Left forelimb (tissue), 1 donor: ENCODE measurements at regions not wholly inside any gene's neighbourhood (a gene's known extent, or its start where the extent isn't known, plus 50 kb on each side); places are given as distances from the start of the nearest gene placed in this dataset.

Source experiments
- DNase-seq: peaks from one replicate; pipeline ENCODE4 v3.0.0-alpha.2; 2018; ENCODE audit warnings: low spot score

DNA sequence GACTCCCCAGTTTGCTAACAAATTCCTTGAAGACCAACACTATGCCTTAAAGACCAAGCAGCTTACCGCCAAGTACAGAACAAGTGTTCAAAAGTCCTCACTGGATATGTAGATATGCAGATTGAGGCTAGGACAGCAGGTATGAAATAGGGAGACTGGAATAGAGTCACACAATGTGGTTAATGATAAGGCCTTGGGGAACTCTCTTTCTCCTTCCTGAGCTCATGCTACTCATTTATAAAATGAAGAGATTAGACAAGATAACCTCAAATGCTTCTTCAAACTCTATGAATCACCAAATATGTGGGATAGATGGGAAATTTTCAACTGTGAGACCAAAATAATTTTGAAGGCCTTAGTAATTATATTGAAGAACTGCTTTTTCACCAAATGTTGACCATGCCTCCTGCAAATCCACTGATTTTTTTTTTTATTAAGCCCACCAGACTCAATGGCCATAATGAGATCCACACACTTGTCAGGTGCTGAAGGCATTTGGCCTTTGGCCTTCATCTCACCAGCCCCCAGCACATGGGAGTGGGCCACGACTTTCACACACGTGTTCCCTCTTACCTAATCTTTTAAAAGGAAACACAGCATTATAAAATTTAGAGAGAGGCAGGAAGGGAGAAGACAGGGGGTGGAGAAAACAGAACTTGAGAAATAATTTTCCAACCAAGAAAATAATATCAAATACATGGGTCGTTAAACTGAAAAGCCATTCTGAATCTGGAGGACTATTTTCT is 181.5 kb downstream of the EN1 start:
- DNase-seq = no peak

DNA sequence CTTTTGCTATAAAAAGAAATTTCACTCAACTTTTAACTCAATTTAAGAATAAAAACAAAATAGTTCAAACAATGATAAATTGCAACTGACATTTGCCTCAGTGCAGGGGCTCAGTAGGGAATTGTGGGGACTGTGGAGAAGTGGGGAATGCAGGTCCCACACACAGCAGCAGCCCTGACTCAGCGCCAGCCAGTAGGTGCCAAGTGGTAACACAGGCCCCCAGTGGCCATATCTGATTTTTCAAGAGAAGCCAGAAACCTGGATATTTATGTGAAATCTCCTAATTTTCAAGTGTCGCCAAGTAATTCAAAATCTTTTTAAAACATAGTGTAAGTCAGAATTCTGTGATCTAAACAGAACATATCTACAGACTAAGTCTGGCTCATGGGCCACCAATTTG is 186.3 kb downstream of the EN1 start:
- no peak for DNase-seq

DNA sequence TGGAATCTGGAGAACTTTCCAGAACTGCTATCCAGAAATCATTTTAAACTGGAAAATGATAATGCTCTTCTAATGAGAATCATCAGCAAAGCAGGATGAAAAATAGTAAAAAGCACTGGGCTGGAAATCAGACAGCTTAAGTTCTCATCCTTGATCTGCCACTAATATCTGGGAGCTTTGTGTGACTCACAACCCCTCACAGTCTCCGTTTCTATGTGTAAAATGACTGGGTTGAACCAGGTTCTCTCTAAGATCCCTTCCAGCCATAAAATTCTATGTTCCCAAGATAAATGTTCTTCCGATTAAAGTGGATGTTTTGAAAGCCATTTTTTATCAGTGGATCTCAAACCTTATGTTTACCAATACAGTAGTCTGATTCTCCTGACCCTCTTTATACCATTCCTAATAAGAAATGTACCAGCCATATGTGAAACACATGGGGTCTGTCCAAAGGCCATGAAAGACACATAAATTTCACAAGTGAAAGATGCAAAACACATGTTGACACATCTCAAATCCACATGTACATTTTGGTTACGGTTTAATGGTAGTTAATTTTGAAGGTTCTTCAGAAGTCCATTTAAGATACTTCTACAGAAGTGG is 188.8 kb downstream of the EN1 start:
- DNase-seq = no peak

- no peak for DNase-seq
These were observed 190.0 kb downstream of the EN1 start for GRCh38 chr2:118657466-118657865.

GRCh38 chr2:118654945-118655344 is 192.5 kb downstream of the EN1 start:
- no peak for DNase-seq

- no peak for DNase-seq
These were observed 197.1 kb downstream of the EN1 start for GRCh38 chr2:118650327-118650726.

GRCh38 chr2:118645876-118646275 is 201.6 kb downstream of the EN1 start:
- no peak for DNase-seq

DNA sequence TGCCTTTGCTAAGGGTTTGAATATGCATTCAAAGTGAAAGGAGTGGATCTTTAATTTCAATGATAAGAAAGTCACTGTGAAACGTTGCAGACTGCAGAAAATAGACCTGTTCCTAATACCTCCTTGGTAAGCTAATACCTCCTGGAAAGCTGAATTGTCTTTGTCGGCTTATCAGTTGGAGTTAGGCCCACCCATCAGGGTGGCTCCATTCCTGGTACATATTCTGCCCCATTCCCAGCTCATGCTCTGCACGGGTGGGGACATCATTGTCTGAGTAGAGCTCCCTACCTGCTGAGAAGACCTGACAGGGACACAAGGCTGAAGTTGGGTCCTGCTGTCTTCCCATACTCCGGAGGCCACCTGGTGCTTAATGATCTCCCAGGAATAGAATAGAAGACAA is 203.3 kb downstream of the EN1 start:
- DNase-seq = no peak

- DNase-seq = no peak
These were observed 204.2 kb downstream of the EN1 start for GRCh38 chr2:118643294-118643693.

GRCh38 chr2:118642501-118642900 is 204.9 kb downstream of the EN1 start:
- no peak for DNase-seq

DNA sequence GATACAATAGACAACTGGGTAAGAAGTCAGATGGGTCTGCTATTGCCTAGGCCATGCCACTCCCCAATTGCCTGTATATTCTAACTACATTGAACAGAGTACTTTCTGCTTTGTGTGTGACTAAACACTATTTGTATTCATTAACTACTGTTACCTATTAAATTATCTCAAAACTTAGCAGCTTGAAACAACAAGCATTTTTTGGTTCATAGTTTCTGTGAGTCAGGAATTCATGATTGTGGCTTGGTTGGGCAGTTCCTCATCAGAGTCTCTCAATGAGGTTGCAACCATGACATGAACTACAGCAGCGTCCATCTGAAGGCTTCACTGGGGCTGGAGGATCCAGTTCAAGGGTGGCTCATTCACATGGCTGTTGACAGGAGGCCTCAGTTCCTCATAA is 205.7 kb downstream of the EN1 start:
- DNase-seq = no peak

DNA sequence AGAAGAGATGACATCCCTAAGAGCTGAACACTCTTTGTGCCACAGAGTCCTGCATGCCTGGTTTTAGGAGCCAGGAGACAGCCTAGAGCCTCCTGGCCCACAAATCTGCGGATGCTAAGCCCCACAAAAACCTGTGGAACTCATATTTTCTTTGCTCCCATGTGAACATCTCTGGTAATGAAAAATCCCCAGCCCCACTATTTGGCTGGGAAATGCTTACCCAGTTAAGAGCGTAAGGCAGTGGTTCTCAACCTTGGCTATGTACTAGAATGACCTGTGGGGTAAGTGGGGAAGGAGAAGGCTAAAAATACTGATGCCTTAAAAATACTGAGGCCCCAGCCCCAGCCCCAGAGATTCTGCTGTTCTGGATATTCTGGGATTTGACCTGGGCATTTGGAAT is 208.1 kb downstream of the EN1 start:
- no peak for DNase-seq

DNA sequence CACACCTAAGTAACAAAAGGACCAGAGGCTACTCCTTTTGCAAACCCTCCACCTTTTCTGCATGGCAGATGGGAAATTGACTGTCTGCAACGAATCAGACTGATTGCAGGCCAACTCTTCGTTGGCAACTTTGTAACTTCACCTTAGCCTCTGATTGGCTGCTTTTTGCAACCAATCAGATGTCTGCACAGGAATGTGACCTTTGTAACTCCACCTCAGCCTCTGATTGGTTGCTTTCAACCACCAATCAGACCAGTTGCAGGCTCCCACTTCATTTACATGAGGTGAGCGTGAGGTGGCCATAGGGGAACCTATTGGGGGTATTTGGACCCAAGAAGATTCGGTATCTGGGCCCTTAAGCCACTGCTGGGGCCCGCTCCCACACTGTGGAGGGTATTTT is 209.0 kb downstream of the EN1 start:
- DNase-seq = no peak

- DNase-seq = no peak
These were observed 211.6 kb downstream of the EN1 start for GRCh38 chr2:118635891-118636290.

DNA sequence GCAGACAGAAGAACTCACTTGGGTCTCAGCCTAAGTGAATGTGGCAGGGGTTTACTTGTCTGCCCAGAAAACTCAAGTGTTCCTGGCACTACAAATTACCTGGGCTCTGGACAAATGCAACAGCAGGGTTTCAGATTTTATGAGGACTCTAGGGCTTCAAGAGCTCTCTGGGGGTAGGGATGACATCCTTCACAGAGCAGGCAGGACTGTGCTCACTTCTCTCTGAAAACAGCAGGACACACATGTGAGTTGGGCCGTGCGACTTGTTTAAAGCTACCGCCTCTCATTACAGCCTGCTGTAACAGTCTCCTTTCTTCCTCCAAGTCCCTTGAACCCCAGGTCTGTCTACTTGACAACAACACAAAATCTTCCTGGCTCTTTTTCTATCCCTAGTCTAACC is 212.6 kb downstream of the EN1 start:
- DNase-seq = no peak

DNA sequence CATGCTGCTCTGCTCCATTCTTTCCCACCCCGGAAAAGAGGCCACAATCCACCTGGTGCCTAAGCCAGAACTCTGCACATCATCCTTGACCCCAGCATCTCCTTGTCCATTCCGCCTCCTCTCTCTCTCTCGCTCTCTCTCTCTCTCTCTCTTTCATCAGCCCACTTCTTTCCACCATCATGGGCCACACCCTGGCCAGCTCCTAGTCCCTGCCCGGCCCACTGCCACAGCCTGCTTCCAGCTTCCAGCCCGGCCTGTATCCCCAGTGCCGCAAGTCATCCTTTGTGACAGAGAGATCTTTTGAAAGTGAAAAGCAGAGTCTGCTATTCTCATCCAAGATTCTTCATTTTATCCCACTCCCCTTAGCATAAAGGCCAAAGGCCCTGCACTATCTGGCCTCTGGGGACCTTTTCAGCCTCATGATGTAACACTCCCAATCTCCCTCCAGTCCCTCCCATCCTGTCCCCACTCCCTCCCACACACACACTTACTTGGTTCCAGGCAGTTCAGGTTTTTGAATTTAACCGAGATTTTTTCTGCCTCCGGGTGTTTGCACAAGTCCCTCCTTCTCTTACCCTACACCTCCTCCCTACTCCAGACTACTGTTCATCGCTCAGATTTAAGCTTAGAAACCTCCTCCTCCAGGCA is 214.0 kb downstream of the EN1 start:
- no peak for DNase-seq

- DNase-seq = no peak
These were observed 214.5 kb downstream of the EN1 start for GRCh38 chr2:118632921-118633320.

DNA sequence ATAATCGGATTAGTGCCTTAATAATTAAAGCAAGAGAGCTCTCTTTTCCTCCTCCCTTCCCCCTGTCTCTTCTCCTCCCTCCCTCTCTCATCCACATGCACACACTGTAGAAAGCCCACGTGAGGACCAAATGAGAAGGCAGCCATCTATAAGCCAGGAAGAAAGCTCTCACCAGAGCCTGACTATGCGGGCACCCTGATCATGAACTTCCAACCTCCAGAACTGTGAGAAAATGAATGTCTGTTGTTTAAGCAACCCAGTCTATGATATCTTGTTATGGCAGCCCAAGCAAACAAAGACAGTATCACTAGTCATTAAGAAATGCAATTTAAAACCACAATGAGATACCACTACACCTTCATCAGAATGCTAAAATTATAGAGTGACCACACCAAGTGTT is 220.3 kb downstream of the EN1 start:
- no peak for DNase-seq

DNA sequence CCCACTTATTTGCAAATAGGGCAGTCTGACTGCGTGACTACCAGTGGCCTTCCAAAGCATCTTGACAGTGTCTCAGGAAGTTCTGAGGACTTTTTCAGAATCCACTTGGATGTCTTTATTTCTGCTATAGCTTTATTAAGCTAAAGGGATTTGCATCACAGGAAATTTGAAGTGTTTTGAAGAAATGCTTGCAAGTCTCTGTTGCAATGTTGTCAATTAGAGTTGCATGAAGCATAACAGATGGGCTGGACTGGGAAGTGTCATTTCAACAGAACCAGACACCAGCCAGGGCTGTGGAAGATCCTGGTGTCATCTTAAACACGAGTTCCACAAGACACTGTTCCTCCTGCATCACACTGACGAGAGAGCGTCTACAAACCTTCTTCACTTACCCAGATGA is 224.5 kb downstream of the EN1 start:
- no peak for DNase-seq

GRCh38 chr2:118622108-118622507 is 225.3 kb downstream of the EN1 start:
- no peak for DNase-seq

- no peak for DNase-seq
These were observed 229.2 kb downstream of the EN1 start for GRCh38 chr2:118618279-118618678.

DNA sequence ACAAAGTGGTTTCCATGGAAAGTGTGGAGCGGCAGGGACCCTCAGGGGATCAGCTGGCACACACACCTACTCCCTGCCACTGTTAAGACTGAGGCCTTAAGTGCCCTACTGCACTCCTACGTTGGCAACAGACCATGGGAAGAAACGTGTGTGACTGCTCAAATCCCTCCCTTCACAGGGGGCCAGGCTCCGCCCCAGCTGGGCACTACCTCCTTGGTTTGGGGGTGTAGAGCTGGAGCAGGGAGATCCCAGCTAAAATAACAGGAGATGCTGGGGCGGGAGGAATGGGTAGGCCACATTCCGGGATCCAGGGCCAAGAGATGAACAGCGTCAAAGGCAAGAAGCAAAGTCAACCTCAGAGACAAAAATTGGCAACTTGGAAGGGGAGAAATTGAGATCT is 231.0 kb downstream of the EN1 start:
- no peak for DNase-seq

DNA sequence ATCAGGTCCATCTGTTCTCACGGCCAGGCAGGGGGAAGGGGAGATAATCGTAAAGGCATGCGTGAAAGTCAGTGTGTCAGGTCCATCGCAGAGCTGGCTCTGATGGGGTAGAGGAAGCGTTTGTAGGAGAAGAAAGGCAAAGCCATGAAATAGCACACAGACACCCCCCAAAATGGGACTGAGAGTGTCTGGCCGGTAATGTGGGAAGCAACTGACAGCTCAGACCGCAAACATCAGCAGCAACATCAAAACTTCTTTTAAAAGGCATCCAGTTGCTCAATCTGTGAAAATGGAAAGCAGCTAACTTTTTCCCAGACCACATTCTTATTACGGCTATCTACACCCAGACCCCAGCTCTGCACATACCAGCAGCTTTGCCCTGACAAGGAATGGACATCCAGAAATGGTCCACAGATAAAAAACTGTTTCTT is 232.6 kb downstream of the EN1 start:
- no peak for DNase-seq

DNA sequence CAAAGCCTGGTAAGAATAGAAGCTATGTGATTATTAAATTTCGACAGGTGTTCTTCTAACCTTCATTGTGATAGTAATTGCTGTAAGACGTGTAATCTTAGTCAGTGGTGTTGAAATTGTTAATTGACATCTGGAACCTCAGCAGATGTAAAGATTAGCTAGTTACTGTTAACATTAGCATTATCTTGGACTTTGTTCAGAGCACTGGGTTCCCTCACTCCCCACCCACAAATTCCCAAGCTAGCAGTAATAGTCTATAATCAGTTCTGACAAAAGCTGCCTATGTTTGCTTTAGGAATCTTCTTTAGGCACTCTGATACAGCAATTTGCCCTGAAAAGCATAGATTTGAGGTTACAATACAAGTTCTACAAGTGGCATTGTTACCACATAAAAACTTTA is 233.7 kb downstream of the EN1 start:
- DNase-seq = no peak
